RPMI7951 (cell line): ENCODE measurements at regions not wholly inside any gene's neighbourhood (a gene's known extent, or its start where the extent isn't known, plus 50 kb on each side); places are given as distances from the start of the nearest gene placed in this dataset.
A peak's percentile ranks its signal among the peaks of the same experiment; 100 is the strongest.

ENCODE experiments used
- DNase-seq: peaks from one replicate; pipeline ENCODE4 v3.0.0-alpha.2; 2012; ENCODE audit warnings: low read depth

- DNase-seq, result no peak
These were observed 605.8 kb upstream of the NOX3 start for GRCh38 chr6:156061465-156061864.

- peak; percentile 1 for DNase-seq
These were observed 604.4 kb upstream of the NOX3 start for GRCh38 chr6:156060013-156060412.

- DNase-seq, result no peak
These were observed 602.7 kb upstream of the NOX3 start for GRCh38 chr6:156058356-156058755.

- peak; percentile 51 for DNase-seq
These were observed 602.2 kb upstream of the NOX3 start for GRCh38 chr6:156057869-156058268.

GRCh38 chr6:156056085-156056484, 600.4 kb upstream of the NOX3 start:
- no peak for DNase-seq

GRCh38 chr6:156053626-156054025, 598.0 kb upstream of the NOX3 start:
- DNase-seq, result no peak

GRCh38 chr6:156046841-156047449, 591.3 kb upstream of the NOX3 start:
- DNase-seq, result no peak

- DNase-seq, result no peak
These were observed 590.6 kb upstream of the NOX3 start for GRCh38 chr6:156046268-156046665.

GRCh38 chr6:156045401-156046267, 590.0 kb upstream of the NOX3 start:
- DNase-seq, result no peak

GRCh38 chr6:156033598-156033997, 578.0 kb upstream of the NOX3 start:
- DNase-seq, result no peak

- no peak for DNase-seq
These were observed 575.9 kb upstream of the NOX3 start for GRCh38 chr6:156031516-156031915.

- no peak for DNase-seq
These were observed 574.4 kb upstream of the NOX3 start for GRCh38 chr6:156030053-156030452.

- no peak for DNase-seq
These were observed 573.8 kb upstream of the NOX3 start for GRCh38 chr6:156029286-156029985.

GRCh38 chr6:156028335-156029131, 572.9 kb upstream of the NOX3 start:
- peak; percentile 90 for DNase-seq

GRCh38 chr6:156027248-156027626, 571.6 kb upstream of the NOX3 start:
- no peak for DNase-seq

- DNase-seq, result no peak
These were observed 571.0 kb upstream of the NOX3 start for GRCh38 chr6:156026486-156027247.

GRCh38 chr6:156024339-156024738, 568.7 kb upstream of the NOX3 start:
- DNase-seq, result no peak

GRCh38 chr6:156021746-156022396, 566.2 kb upstream of the NOX3 start:
- peak; percentile 92 for DNase-seq

- DNase-seq, result peak; percentile 48
These were observed 562.2 kb upstream of the NOX3 start for GRCh38 chr6:156017838-156018237.

- DNase-seq, result no peak
These were observed 560.7 kb upstream of the NOX3 start for GRCh38 chr6:156016186-156016976.
